ENCODE measurements at regions not wholly inside any gene's neighbourhood (a gene's known extent, or its start where the extent isn't known, plus 50 kb on each side); places are given as distances from the start of the nearest gene placed in this dataset.

DNA sequence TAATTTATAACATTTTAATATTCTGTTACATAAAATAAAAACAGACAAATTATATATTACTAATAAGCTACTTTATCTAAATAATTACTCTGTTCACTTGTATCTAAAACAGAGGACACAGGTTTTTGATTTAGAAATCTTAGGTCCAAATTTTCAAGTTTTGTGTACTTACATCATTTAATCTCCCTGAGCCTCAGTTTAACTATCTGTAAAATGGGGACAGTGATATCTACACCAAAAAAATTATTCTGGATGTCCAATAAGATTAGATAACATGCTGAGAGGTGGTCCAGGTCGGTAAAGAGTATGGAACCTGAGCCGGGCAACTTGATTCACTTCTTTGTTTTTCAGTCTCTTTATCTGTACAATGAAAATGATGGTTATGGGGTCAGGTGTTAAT is 263.8 kb upstream of the CDIN1 start:
- no peaks in the 10 kb centered on the region for H3K27me3 ChIP-seq (ENCODE audit: insufficient read depth, low read depth, low read length)
- no peak overlapping the region for H3K27ac ChIP-seq (ENCODE audit: low read length)
- TF ChIP-seq EP300 (conservative IDR thresholded peaks at IDR 0.05; ENCODE audit: poor library complexity, severe bottlenecking) (no peak), RAD21 (conservative IDR thresholded peaks at IDR 0.05) (no peak)
- no peak overlapping the region for H2AFZ ChIP-seq (ENCODE audit: low read depth, low read length)
- H3K4me2 ChIP-seq (ENCODE audit: low read length): no peak overlapping the region
- H4K20me1 ChIP-seq (ENCODE audit: insufficient read depth): no peaks in the 10 kb centered on the region
- H3F3A ChIP-seq (ENCODE audit: insufficient read depth, low read length, poor library complexity, severe bottlenecking): no peaks in the 10 kb centered on the region
- H3K9ac ChIP-seq (ENCODE audit: low read length): no peak overlapping the region
- H3K9me3 ChIP-seq (ENCODE audit: low read length): no peaks in the 10 kb centered on the region
- no peaks in the 10 kb centered on the region for H3K36me3 ChIP-seq (ENCODE audit: insufficient read depth, low read length)
- no peaks in the 10 kb centered on the region for H3K79me2 ChIP-seq (replicated peaks; ENCODE audit: insufficient read depth, low read length)
- no peaks in the 10 kb centered on the region for H3K9me2 ChIP-seq (ENCODE audit: insufficient read depth, low read length)
- H3K4me3 ChIP-seq (ENCODE audit: low read length): no peak overlapping the region

DNA sequence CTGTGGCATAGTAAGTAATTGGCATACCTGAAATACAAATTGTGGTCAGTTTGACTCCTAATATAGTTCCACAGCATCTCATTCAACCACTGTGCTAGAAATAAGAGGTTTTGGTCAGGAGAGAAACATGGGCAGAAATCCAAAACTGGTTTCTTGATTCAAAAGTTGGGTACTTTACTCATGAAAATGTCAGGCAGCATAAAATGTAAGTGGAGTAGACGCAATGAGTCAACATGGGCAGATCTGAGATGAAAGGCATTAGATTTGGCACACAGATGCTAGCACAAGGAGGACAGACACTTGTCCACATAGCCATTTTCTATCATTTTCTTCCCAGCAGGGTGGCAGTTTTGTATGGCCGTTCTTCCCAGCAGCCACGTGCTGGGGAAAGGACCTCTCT is 255.8 kb upstream of the CDIN1 start:
- no peak overlapping the region for H3K4me2 ChIP-seq (ENCODE audit: low read length)
- H3K9me2 ChIP-seq (ENCODE audit: insufficient read depth, low read length): no peaks in the 10 kb centered on the region
- no peaks in the 10 kb centered on the region for H3F3A ChIP-seq (ENCODE audit: insufficient read depth, low read length, poor library complexity, severe bottlenecking)
- H3K9me3 ChIP-seq (ENCODE audit: low read length): no peaks in the 10 kb centered on the region
- no peaks in the 10 kb centered on the region for H4K20me1 ChIP-seq (ENCODE audit: insufficient read depth)
- H2AFZ ChIP-seq (ENCODE audit: low read depth, low read length): no peak overlapping the region
- no peaks in the 10 kb centered on the region for H3K79me2 ChIP-seq (replicated peaks; ENCODE audit: insufficient read depth, low read length)
- TF ChIP-seq POLR2AphosphoS5 (IDR thresholded peaks at IDR 0.05): no peak
- TF ChIP-seq, protein P1, sequence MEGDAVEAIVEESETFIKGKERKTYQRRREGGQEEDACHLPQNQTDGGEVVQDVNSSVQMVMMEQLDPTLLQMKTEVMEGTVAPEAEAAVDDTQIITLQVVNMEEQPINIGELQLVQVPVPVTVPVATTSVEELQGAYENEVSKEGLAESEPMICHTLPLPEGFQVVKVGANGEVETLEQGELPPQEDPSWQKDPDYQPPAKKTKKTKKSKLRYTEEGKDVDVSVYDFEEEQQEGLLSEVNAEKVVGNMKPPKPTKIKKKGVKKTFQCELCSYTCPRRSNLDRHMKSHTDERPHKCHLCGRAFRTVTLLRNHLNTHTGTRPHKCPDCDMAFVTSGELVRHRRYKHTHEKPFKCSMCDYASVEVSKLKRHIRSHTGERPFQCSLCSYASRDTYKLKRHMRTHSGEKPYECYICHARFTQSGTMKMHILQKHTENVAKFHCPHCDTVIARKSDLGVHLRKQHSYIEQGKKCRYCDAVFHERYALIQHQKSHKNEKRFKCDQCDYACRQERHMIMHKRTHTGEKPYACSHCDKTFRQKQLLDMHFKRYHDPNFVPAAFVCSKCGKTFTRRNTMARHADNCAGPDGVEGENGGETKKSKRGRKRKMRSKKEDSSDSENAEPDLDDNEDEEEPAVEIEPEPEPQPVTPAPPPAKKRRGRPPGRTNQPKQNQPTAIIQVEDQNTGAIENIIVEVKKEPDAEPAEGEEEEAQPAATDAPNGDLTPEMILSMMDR (IDR thresholded peaks at IDR 0.05; ENCODE audit: poor library complexity, severe bottlenecking): no peak
- no peak for TF ChIP-seq MXI1 (conservative IDR thresholded peaks at IDR 0.05; ENCODE audit: poor library complexity, severe bottlenecking)
- H3K27ac ChIP-seq (ENCODE audit: low read length): no peak overlapping the region
- no peaks in the 10 kb centered on the region for H3K36me3 ChIP-seq (ENCODE audit: insufficient read depth, low read length)
- H3K9ac ChIP-seq (ENCODE audit: low read length): no peak overlapping the region
- H3K4me3 ChIP-seq (ENCODE audit: low read length): no peak overlapping the region
- no peaks in the 10 kb centered on the region for H3K27me3 ChIP-seq (ENCODE audit: insufficient read depth, low read depth, low read length)

DNA sequence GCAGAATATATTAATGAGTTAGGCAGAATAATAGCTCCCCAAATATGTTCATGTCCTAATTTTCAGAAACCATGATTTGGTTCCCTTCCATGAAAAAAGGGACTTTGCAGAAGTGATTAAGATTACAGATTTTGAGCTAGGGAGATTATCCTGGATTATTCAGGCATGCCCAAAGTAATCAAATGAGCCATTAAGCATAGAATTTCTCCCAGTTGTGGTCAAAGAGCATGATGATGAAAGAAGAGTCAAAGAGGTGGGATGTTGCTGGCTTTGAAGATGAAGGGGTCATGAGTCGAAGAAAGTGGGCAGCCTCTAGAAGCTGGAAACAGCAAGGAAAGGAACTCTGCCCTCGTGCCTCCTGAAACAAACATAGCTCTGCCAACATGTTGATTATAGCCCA is 254.2 kb upstream of the CDIN1 start:
- Histone ChIP-seq H3K27me3 (ENCODE audit: insufficient read depth, low read depth, low read length) (no peaks in the 10 kb centered on the region), H3F3A (ENCODE audit: insufficient read depth, low read length, poor library complexity, severe bottlenecking) (no peaks in the 10 kb centered on the region), H3K27ac (ENCODE audit: low read length) (no peak overlapping the region), H4K20me1 (ENCODE audit: insufficient read depth) (no peaks in the 10 kb centered on the region), H3K9me3 (ENCODE audit: low read length) (no peaks in the 10 kb centered on the region), H3K36me3 (ENCODE audit: insufficient read depth, low read length) (no peaks in the 10 kb centered on the region), H3K4me3 (ENCODE audit: low read length) (no peak overlapping the region), H3K9ac (ENCODE audit: low read length) (no peak overlapping the region), H2AFZ (ENCODE audit: low read depth, low read length) (no peak overlapping the region), H3K9me2 (ENCODE audit: insufficient read depth, low read length) (no peaks in the 10 kb centered on the region), H3K4me2 (ENCODE audit: low read length) (no peak overlapping the region), H3K79me2 (replicated peaks; ENCODE audit: insufficient read depth, low read length) (no peaks in the 10 kb centered on the region)
- TF ChIP-seq RAD21 (conservative IDR thresholded peaks at IDR 0.05) (no peak), SMC3 (conservative IDR thresholded peaks at IDR 0.05; ENCODE audit: poor library complexity) (no peak), MXI1 (conservative IDR thresholded peaks at IDR 0.05; ENCODE audit: poor library complexity, severe bottlenecking) (no peak), EP300 (conservative IDR thresholded peaks at IDR 0.05; ENCODE audit: poor library complexity, severe bottlenecking) (no peak), EZH2 (IDR thresholded peaks at IDR 0.05; ENCODE audit: borderline replicate concordance, insufficient read depth, low read length, poor library complexity, severe bottlenecking) (no peak), POLR2AphosphoS5 (IDR thresholded peaks at IDR 0.05) (no peak)
- TF ChIP-seq, protein P1 (IDR thresholded peaks at IDR 0.05; ENCODE audit: poor library complexity, severe bottlenecking): no peak
- TF ChIP-seq, protein P2, sequence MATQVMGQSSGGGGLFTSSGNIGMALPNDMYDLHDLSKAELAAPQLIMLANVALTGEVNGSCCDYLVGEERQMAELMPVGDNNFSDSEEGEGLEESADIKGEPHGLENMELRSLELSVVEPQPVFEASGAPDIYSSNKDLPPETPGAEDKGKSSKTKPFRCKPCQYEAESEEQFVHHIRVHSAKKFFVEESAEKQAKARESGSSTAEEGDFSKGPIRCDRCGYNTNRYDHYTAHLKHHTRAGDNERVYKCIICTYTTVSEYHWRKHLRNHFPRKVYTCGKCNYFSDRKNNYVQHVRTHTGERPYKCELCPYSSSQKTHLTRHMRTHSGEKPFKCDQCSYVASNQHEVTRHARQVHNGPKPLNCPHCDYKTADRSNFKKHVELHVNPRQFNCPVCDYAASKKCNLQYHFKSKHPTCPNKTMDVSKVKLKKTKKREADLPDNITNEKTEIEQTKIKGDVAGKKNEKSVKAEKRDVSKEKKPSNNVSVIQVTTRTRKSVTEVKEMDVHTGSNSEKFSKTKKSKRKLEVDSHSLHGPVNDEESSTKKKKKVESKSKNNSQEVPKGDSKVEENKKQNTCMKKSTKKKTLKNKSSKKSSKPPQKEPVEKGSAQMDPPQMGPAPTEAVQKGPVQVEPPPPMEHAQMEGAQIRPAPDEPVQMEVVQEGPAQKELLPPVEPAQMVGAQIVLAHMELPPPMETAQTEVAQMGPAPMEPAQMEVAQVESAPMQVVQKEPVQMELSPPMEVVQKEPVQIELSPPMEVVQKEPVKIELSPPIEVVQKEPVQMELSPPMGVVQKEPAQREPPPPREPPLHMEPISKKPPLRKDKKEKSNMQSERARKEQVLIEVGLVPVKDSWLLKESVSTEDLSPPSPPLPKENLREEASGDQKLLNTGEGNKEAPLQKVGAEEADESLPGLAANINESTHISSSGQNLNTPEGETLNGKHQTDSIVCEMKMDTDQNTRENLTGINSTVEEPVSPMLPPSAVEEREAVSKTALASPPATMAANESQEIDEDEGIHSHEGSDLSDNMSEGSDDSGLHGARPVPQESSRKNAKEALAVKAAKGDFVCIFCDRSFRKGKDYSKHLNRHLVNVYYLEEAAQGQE (IDR thresholded peaks at IDR 0.05; ENCODE audit: borderline replicate concordance): no peak

All from neural cell (in vitro differentiated cells).